Brain microvascular endothelial cell (primary cell): ENCODE measurements at regions not wholly inside any gene's neighbourhood (a gene's known extent, or its start where the extent isn't known, plus 50 kb on each side); places are given as distances from the start of the nearest gene placed in this dataset.

Source experiments
- DNase-seq: peaks from one replicate; pipeline ENCODE4 v3.0.0-alpha.2; 2020
- H3K27ac ChIP-seq: fragments of 250-450 bp; sonication (Bioruptor Pico); 2 replicates; pipeline ENCODE4 v1.5.1; 2020; ENCODE audit warnings: mild to moderate bottlenecking, moderate library complexity
- H3K27me3 ChIP-seq: fragments of 250-450 bp; sonication (Bioruptor Pico); replicated peaks from 2 replicates; pipeline ENCODE4 v1.5.1; 2020; ENCODE audit warnings: mild to moderate bottlenecking
- H3K36me3 ChIP-seq: fragments of 250-450 bp; sonication (Bioruptor Pico); replicated peaks from 2 replicates; pipeline ENCODE4 v1.5.1; 2020; ENCODE audit warnings: mild to moderate bottlenecking
- H3K4me3 ChIP-seq: 2 replicates; pipeline ENCODE4 v1.5.1; 2011; ENCODE audit warnings: low read depth, mild to moderate bottlenecking, control low read depth, low read length, moderate library complexity
- in situ Hi-C: cut with HindIII; loops from 2 replicates; pipeline ENCODE4 v1.10.0; 2017; ENCODE audit warnings: low sequenced_read_pairs, low pct_ligation_motif_present
- TF ChIP-seq, protein P1 (sequence below): IDR thresholded peaks from 2 replicates; pipeline ENCODE4 v1.5.1; 2011; ENCODE audit warnings: low read depth, mild to moderate bottlenecking, moderate library complexity, low read length, control low read depth, inconsistent platforms; ENCODE audit errors: missing control alignments

DNA sequence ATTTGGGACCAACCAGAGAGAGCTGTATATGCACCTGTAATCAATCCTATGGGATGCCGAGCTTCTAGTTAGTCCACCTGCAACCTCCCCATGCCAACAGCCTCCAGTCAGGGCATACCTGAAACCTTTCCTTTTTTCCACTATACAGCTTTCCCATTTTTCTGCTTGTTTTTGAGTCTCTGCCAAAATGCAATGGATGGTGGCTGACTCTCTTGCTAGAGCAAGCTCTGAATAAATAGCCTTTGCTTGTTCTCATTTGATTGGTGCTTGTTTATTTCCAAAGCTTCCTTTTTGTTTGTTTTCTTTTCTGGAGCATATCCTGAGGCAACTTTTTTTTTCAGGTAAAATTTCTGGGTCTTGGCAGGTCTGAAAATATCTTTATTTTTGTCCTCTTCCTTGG is 58.0 kb upstream of the PLET1 start:
- TF ChIP-seq, protein P1, sequence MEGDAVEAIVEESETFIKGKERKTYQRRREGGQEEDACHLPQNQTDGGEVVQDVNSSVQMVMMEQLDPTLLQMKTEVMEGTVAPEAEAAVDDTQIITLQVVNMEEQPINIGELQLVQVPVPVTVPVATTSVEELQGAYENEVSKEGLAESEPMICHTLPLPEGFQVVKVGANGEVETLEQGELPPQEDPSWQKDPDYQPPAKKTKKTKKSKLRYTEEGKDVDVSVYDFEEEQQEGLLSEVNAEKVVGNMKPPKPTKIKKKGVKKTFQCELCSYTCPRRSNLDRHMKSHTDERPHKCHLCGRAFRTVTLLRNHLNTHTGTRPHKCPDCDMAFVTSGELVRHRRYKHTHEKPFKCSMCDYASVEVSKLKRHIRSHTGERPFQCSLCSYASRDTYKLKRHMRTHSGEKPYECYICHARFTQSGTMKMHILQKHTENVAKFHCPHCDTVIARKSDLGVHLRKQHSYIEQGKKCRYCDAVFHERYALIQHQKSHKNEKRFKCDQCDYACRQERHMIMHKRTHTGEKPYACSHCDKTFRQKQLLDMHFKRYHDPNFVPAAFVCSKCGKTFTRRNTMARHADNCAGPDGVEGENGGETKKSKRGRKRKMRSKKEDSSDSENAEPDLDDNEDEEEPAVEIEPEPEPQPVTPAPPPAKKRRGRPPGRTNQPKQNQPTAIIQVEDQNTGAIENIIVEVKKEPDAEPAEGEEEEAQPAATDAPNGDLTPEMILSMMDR: no peak
- H3K4me3 ChIP-seq: no peak overlapping the region
- H3K36me3 ChIP-seq: no peaks in the 10 kb centered on the region
- no peak for DNase-seq
- H3K27ac ChIP-seq: peak overlapping the region; percentile 68
- in situ Hi-C loops: no loop called here
- H3K27me3 ChIP-seq: no peaks in the 10 kb centered on the region

DNA sequence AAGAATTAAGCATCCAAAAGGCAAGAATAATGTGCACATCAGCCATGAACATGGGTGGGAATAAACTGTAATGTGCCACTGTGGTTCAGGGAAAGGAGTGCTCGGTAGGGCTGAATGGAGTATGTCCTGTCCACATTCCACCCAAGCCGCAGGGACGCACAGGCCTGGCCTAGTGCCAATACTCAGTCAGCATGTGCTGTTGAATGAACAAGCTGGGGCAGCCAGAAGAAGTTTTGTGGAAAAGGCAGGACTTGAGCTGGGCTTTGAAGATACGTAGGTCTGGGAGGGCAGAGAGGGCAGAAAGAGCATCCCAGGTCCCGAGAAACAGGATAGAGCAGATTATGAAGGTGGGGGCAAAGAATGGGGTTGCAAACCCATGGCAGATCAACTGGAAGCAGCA is 60.0 kb upstream of the PLET1 start:
- TF ChIP-seq, protein P1: no peak
- Histone ChIP-seq H3K27me3 (no peaks in the 10 kb centered on the region), H3K4me3 (no peak overlapping the region), H3K36me3 (no peaks in the 10 kb centered on the region), H3K27ac (peak overlapping the region; percentile 2)
- peak; percentile 93 for DNase-seq
- in situ Hi-C loops: no loop called here

DNA sequence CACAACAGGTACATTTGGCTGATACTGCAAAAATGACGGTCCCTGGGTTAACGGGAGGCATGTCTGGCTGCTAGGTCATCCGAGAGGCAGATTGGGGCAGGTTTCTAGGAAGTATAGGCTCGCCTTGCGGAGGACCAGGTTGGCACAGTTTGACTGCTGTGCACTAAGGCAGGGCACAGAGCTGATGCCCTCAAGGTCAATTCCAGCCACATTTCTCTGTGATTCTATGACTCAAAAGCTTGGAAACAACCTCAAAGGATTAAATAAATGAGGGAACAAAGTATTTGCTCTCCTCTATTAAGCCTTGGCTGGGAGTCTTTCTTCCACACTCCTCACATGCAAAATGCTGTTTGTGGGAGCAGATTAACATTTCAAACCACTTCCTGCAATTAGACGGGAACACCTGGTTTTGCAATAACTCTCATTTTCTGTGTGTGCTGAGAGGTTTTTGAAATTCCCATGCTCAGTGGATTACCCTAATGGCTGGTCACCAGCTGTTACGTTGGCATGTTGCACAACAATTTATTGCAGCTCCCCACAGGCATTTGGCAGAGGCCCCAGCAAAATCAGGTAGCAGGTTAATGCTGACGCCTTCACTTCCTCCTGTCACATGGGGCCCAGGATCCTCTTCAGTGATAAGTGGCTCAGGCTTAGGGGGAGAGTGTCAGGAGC is 61.0 kb upstream of the PLET1 start:
- peak; percentile 32 for DNase-seq
- Histone ChIP-seq H3K27me3 (no peaks in the 10 kb centered on the region), H3K4me3 (no peak overlapping the region), H3K36me3 (no peaks in the 10 kb centered on the region), H3K27ac (no peak overlapping the region)
- in situ Hi-C loops: no loop called here
- TF ChIP-seq, protein P1: no peak

DNA sequence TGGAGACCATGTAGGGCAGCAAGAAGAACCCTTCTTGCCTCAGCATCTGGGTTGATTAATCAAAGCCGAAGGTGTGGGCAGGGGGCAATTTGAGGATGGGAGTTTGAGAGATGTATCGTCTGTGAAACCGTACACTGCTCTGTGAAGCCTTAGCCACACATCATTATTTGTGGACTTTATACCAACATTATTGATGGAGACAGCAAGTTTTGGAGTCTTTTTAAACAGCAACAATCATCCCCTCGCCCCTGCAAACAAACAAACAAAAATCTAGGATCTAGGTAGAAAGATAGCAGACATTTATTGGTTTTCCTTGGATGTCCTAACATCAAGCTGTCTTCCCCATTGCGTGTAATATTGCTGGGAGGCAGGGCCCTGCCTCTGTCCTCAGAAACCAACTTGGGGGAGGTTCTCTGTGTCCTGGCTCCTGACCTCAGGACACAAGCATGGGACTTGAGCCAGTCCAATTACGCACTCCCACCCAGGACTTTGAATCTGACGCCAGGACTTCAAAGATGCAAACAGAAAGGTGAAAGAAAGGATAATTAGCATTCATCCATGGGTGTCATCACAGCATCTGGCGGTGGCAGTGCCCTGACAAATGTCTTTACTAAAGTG is 61.6 kb upstream of the PLET1 start:
- Histone ChIP-seq H3K27ac (no peak overlapping the region), H3K4me3 (no peak overlapping the region), H3K36me3 (no peaks in the 10 kb centered on the region), H3K27me3 (no peaks in the 10 kb centered on the region)
- DNase-seq: no peak
- in situ Hi-C loops: no loop called here
- TF ChIP-seq, protein P1: no peak

DNA sequence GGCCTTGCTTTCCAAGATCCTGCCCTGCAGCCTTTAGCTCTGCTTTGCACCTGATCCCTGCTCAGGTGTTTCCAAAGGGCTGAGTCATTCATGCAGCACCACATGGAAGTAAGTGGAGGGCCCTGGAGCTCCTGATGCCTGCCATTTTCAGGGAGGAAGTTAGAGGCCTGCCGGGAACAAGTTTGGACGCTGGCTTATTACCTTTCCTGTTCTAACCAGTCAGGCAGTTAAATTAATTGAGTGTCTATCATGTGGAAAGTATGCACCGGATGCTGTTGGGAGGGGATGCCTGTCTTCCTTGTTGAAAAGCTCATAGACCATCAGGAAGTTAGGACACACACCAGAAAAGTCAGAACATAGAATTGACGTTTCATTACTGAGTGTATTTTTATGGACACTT is 73.7 kb upstream of the PLET1 start:
- Histone ChIP-seq H3K4me3 (no peak overlapping the region), H3K27ac (no peak overlapping the region)

More for the DNA sequence above, 73.7 kb upstream of the PLET1 start:
- no peaks in the 10 kb centered on the region for H3K36me3 ChIP-seq
- H3K27me3 ChIP-seq: peaks cover 2% of the 10 kb centered on the region
- TF ChIP-seq, protein P1: no peak
- DNase-seq: no peak
- in situ Hi-C loops: no loop called here
